ENCODE measurements at regions not wholly inside any gene's neighbourhood (a gene's known extent, or its start where the extent isn't known, plus 50 kb on each side); places are given as distances from the start of the nearest gene placed in this dataset.

DNA sequence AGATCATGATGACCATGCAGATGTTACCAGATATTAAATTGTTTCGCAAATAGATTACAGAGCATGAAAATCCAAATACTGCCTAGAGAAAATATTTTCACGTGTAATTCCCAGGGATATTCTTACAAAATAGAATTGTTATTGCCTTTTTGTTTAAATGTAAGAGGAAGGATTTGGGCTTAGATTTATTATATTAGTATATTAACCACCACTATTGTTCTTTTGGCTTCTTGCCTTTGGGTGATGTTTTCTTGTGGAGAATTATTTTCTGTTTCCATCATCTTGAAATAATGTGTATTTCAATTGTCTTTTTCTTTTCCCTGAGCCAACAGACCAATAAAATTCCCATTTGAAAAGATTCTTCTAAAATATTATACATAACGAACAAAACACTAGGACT lies 109.7 kb upstream of the NUDT7 start:
- Histone ChIP-seq H3K4me3 (ENCODE audit: low read depth, low read length) (no peak overlapping the region), H3K4me2 (ENCODE audit: low read length) (no peak overlapping the region), H3K4me1 (no peaks in the 10 kb centered on the region), H3K36me3 (ENCODE audit: control insufficient read depth, insufficient read depth, low read length) (no peaks in the 10 kb centered on the region), H2AFZ (no peak overlapping the region), H3K79me2 (no peaks in the 10 kb centered on the region), H3K9me3 (ENCODE audit: control insufficient read depth, low read length) (no peaks in the 10 kb centered on the region), H3K27me3 (ENCODE audit: control insufficient read depth, insufficient read depth, low read length) (no peaks in the 10 kb centered on the region), H3K27ac (no peak overlapping the region), H3K9ac (no peak overlapping the region)
- TF ChIP-seq, protein P1, sequence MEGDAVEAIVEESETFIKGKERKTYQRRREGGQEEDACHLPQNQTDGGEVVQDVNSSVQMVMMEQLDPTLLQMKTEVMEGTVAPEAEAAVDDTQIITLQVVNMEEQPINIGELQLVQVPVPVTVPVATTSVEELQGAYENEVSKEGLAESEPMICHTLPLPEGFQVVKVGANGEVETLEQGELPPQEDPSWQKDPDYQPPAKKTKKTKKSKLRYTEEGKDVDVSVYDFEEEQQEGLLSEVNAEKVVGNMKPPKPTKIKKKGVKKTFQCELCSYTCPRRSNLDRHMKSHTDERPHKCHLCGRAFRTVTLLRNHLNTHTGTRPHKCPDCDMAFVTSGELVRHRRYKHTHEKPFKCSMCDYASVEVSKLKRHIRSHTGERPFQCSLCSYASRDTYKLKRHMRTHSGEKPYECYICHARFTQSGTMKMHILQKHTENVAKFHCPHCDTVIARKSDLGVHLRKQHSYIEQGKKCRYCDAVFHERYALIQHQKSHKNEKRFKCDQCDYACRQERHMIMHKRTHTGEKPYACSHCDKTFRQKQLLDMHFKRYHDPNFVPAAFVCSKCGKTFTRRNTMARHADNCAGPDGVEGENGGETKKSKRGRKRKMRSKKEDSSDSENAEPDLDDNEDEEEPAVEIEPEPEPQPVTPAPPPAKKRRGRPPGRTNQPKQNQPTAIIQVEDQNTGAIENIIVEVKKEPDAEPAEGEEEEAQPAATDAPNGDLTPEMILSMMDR (IDR thresholded peaks at IDR 0.05) = no peak

- H3K36me3 ChIP-seq (ENCODE audit: control insufficient read depth, insufficient read depth, low read length) = no peaks in the 10 kb centered on the region
- no peak overlapping the region for H3K27ac ChIP-seq
- H3K27me3 ChIP-seq (ENCODE audit: control insufficient read depth, insufficient read depth, low read length) = no peaks in the 10 kb centered on the region
- H3K9ac ChIP-seq = no peak overlapping the region
- H3K4me1 ChIP-seq = no peaks in the 10 kb centered on the region
- no peak overlapping the region for H3K4me2 ChIP-seq (ENCODE audit: low read length)
- no peaks in the 10 kb centered on the region for H3K9me3 ChIP-seq (ENCODE audit: control insufficient read depth, low read length)
- H3K4me3 ChIP-seq (ENCODE audit: low read depth, low read length) = no peak overlapping the region
- H2AFZ ChIP-seq = no peak overlapping the region
- TF ChIP-seq, protein P1 (IDR thresholded peaks at IDR 0.05) = no peak
- no peaks in the 10 kb centered on the region for H3K79me2 ChIP-seq
Observed at GRCh38 chr16:77613095-77613494, 109.2 kb upstream of the NUDT7 start.

DNA sequence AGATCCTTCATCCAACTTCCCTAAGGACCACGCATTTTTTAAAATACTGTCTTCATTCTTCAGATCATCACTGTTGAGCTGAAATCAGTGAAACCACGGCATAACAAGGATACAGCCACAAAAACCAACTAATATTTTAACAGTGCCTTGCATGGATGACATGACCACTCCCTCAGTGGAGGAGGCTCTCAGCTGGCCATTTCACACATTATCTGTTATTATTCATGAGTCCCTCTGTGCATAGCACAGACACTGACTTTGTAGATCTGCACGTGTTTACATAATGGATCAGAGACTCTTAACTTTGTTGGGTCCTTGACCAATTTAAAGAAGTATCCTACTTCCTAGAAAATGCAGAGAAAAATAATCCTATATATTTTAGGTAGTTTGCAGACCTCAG lies 104.8 kb upstream of the NUDT7 start:
- Histone ChIP-seq H2AFZ (no peak overlapping the region), H3K4me2 (ENCODE audit: low read length) (no peak overlapping the region), H3K4me3 (ENCODE audit: low read depth, low read length) (no peak overlapping the region), H3K4me1 (no peaks in the 10 kb centered on the region), H3K9me3 (ENCODE audit: control insufficient read depth, low read length) (no peaks in the 10 kb centered on the region), H3K36me3 (ENCODE audit: control insufficient read depth, insufficient read depth, low read length) (no peaks in the 10 kb centered on the region), H3K27me3 (ENCODE audit: control insufficient read depth, insufficient read depth, low read length) (no peaks in the 10 kb centered on the region), H3K9ac (no peak overlapping the region), H3K27ac (no peak overlapping the region), H3K79me2 (no peaks in the 10 kb centered on the region)
- TF ChIP-seq, protein P1 (IDR thresholded peaks at IDR 0.05) = no peak

- H3K4me1 ChIP-seq = no peaks in the 10 kb centered on the region
- no peaks in the 10 kb centered on the region for H3K36me3 ChIP-seq (ENCODE audit: control insufficient read depth, insufficient read depth, low read length)
- H3K27ac ChIP-seq = no peak overlapping the region
- no peaks in the 10 kb centered on the region for H3K27me3 ChIP-seq (ENCODE audit: control insufficient read depth, insufficient read depth, low read length)
- H2AFZ ChIP-seq = no peak overlapping the region
- no peaks in the 10 kb centered on the region for H3K79me2 ChIP-seq
- no peak overlapping the region for H3K4me2 ChIP-seq (ENCODE audit: low read length)
- no peak overlapping the region for H3K9ac ChIP-seq
- H3K4me3 ChIP-seq (ENCODE audit: low read depth, low read length) = no peak overlapping the region
- no peaks in the 10 kb centered on the region for H3K9me3 ChIP-seq (ENCODE audit: control insufficient read depth, low read length)
- TF ChIP-seq, protein P1 (IDR thresholded peaks at IDR 0.05) = no peak
Observed at GRCh38 chr16:77617996-77618395, 104.3 kb upstream of the NUDT7 start.

DNA sequence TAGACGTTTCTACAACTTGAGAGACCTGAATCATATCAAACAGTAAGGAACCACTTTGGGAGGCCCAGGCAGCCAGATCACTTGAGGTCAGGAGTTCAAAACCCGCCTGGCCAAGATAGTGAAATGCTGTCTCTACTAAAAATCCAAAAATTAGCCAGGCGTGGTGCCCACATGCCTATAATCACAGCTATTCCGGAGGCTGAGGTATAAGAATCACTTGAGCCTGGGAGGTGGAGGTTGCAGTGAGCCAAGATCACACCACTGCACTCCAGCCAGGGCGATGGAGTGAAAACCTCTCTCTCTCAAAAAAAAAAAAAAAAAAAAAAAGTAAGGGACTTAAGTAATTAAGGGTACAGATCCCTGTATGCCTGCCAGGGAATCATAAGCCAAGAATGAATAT lies 103.4 kb upstream of the NUDT7 start:
- Histone ChIP-seq H2AFZ (no peak overlapping the region), H3K9me3 (ENCODE audit: control insufficient read depth, low read length) (no peaks in the 10 kb centered on the region), H3K27me3 (ENCODE audit: control insufficient read depth, insufficient read depth, low read length) (no peaks in the 10 kb centered on the region), H3K4me3 (ENCODE audit: low read depth, low read length) (no peak overlapping the region), H3K36me3 (ENCODE audit: control insufficient read depth, insufficient read depth, low read length) (no peaks in the 10 kb centered on the region), H3K27ac (no peak overlapping the region), H3K9ac (no peak overlapping the region), H3K4me1 (no peaks in the 10 kb centered on the region), H3K79me2 (no peaks in the 10 kb centered on the region), H3K4me2 (ENCODE audit: low read length) (no peak overlapping the region)
- TF ChIP-seq, protein P1 (IDR thresholded peaks at IDR 0.05) = no peak
